Neural crest cell (in vitro differentiated cells): ENCODE measurements at regions not wholly inside any gene's neighbourhood (a gene's known extent, or its start where the extent isn't known, plus 50 kb on each side); places are given as distances from the start of the nearest gene placed in this dataset.
A peak's percentile ranks its signal among the peaks of the same experiment; 100 is the strongest.

ENCODE experiments used
- DNase-seq: peaks from one replicate; pipeline ENCODE4 v3.0.0; 2021; ENCODE audit warnings: low read depth, mixed read lengths, low spot score
- H3K27ac Mint-ChIP-seq: one replicate; pipeline ENCODE4 v1.8.0; 2021; ENCODE audit warnings: mild to moderate bottlenecking, mixed read lengths; ENCODE audit not compliant: unreplicated experiment
- H3K27me3 Mint-ChIP-seq: 2 replicates; pipeline ENCODE4 v1.8.0; 2021; ENCODE audit warnings: low read depth, mild to moderate bottlenecking, mixed read lengths
- H3K36me3 Mint-ChIP-seq: 2 replicates; pipeline ENCODE4 v1.8.0; 2021; ENCODE audit warnings: low read depth, mild to moderate bottlenecking, mixed read lengths
- H3K4me1 Mint-ChIP-seq: 2 replicates; pipeline ENCODE4 v1.8.0; 2021; ENCODE audit warnings: mixed read lengths
- H3K4me3 Mint-ChIP-seq: one replicate; pipeline ENCODE4 v1.8.0; 2021; ENCODE audit warnings: mild to moderate bottlenecking, mixed read lengths
- H3K9me3 Mint-ChIP-seq: 2 replicates; pipeline ENCODE4 v1.8.0; 2021; ENCODE audit warnings: mixed read lengths
- TF ChIP-seq, protein P1 (sequence below): fragments of 200-600 bp; sonication (generic); conservative IDR thresholded peaks from 2 replicates; pipeline ENCODE4 v1.5.0; 2021; ENCODE audit warnings: antibody characterized with exemption, mild to moderate bottlenecking

GRCh38 chr4:81905971-81906370, 434.3 kb upstream of the RASGEF1B start:
- TF ChIP-seq, protein P1, sequence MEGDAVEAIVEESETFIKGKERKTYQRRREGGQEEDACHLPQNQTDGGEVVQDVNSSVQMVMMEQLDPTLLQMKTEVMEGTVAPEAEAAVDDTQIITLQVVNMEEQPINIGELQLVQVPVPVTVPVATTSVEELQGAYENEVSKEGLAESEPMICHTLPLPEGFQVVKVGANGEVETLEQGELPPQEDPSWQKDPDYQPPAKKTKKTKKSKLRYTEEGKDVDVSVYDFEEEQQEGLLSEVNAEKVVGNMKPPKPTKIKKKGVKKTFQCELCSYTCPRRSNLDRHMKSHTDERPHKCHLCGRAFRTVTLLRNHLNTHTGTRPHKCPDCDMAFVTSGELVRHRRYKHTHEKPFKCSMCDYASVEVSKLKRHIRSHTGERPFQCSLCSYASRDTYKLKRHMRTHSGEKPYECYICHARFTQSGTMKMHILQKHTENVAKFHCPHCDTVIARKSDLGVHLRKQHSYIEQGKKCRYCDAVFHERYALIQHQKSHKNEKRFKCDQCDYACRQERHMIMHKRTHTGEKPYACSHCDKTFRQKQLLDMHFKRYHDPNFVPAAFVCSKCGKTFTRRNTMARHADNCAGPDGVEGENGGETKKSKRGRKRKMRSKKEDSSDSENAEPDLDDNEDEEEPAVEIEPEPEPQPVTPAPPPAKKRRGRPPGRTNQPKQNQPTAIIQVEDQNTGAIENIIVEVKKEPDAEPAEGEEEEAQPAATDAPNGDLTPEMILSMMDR: no peak
- no peaks in the 10 kb centered on the region for H3K9me3 Mint-ChIP-seq
- H3K4me3 Mint-ChIP-seq: no peak overlapping the region
- H3K4me1 Mint-ChIP-seq: peaks cover 4% of the 10 kb centered on the region
- no peak overlapping the region for H3K27ac Mint-ChIP-seq
- DNase-seq: no peak
- H3K27me3 Mint-ChIP-seq: no peaks in the 10 kb centered on the region
- H3K36me3 Mint-ChIP-seq: no peaks in the 10 kb centered on the region

DNA sequence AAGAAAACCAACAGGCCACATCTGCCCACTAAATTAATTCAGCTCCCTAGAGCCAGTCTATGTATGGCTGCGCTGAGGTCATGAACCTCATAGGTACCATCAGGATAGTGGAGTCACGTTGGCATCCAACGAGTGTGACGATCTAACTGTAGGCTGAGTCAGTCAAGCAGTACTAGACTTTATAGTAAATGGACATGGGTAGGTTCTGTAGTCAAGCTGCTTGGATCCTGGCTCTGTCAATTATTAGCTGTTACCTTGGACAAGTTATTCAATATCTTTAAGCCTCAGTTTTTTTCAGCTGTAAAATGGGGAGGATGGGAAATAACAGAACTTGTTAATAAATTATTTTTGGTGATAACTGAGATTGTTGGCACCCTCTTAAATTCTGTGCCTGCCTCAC, 432.4 kb upstream of the RASGEF1B start:
- Mint-ChIP-seq H3K4me1 (peaks cover 6% of the 10 kb centered on the region), H3K27ac (peak overlapping the region; percentile 52), H3K4me3 (no peak overlapping the region), H3K27me3 (no peaks in the 10 kb centered on the region), H3K9me3 (no peaks in the 10 kb centered on the region), H3K36me3 (no peaks in the 10 kb centered on the region)
- TF ChIP-seq, protein P1: no peak
- no peak for DNase-seq

GRCh38 chr4:81903212-81903611, 431.5 kb upstream of the RASGEF1B start:
- Mint-ChIP-seq H3K36me3 (no peaks in the 10 kb centered on the region), H3K9me3 (no peaks in the 10 kb centered on the region), H3K27ac (peak overlapping the region; percentile 31), H3K27me3 (no peaks in the 10 kb centered on the region), H3K4me1 (peaks cover 9% of the 10 kb centered on the region), H3K4me3 (no peak overlapping the region)
- no peak for DNase-seq
- TF ChIP-seq, protein P1: no peak

- Mint-ChIP-seq H3K4me3 (no peak overlapping the region), H3K4me1 (peaks cover 9% of the 10 kb centered on the region), H3K27me3 (no peaks in the 10 kb centered on the region), H3K27ac (no peak overlapping the region), H3K9me3 (no peaks in the 10 kb centered on the region), H3K36me3 (no peaks in the 10 kb centered on the region)
- TF ChIP-seq, protein P1: no peak
- no peak for DNase-seq
Observed at GRCh38 chr4:81898862-81899504, 427.3 kb upstream of the RASGEF1B start.

DNA sequence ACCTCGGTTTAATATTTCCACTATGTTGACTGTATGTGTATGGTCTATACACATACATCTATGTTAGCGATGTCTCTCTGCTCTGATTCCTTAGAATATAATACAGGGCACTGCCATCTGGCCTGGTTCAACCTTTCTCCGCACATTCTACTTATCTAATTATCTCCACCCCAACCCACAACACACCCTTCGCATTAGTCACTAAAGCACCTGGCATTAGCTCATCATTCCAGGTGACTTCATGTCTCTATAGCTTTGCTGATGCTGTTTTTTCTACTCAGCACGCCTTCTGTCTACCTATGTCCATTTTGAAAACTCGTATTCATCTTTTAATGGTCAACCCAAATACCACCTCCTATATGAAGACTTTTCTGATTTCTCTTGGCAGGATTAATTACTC, 425.2 kb upstream of the RASGEF1B start:
- Mint-ChIP-seq H3K4me3 (no peak overlapping the region), H3K27me3 (peaks cover 2% of the 10 kb centered on the region), H3K27ac (no peak overlapping the region), H3K36me3 (no peaks in the 10 kb centered on the region), H3K9me3 (no peaks in the 10 kb centered on the region), H3K4me1 (peaks cover 5% of the 10 kb centered on the region)
- TF ChIP-seq, protein P1: no peak
- DNase-seq: no peak
